HG02885 (cell line): ENCODE measurements at regions not wholly inside any gene's neighbourhood (a gene's known extent, or its start where the extent isn't known, plus 50 kb on each side); places are given as distances from the start of the nearest gene placed in this dataset.

ENCODE experiments used
- ATAC-seq: cut with Tn5 transposase; IDR thresholded peaks from one replicate; pipeline ENCODE4 v1.9.1; 2021; ENCODE audit warnings: mild to moderate bottlenecking; ENCODE audit not compliant: unreplicated experiment, poor library complexity

DNA sequence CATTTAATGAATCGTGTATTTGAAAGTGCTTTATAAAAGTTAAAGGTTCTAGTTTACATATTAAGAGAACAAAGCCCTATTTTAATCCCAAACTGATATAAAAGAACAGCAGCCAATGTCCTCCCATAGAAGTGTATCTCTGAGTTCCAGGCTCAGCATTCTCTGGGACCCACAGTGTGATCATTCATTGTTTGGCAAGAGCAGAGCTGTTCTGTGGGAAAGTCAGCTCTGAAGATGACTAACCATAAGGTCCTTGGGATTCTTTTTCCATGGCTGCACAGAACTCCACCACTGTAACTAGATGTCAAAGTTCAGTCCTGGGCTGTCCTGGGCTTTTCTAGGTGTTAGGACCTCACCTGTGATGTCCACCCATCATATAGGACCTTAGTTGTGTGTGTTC, 157.0 kb upstream of the TLL1 start:
- no peak for ATAC-seq

DNA sequence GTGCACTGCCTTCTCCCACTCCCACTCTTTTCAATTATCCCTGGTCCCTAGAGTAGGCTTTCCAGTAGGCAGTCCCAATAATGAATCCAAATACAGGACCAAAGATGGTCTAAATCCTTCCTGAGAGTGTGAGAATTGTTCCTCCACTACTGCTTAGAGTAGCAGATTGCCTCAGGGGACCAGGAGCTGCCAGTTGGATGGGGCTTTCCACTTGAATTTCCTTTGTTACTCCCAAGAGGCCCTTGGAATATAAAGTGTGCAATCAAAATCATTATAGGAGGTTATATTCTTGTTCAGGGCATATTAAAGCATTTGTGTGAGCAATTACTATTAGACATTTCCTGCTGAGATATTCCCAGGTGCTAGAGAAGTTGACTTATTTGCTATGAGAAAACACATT, 156.6 kb upstream of the TLL1 start:
- no peak for ATAC-seq

DNA sequence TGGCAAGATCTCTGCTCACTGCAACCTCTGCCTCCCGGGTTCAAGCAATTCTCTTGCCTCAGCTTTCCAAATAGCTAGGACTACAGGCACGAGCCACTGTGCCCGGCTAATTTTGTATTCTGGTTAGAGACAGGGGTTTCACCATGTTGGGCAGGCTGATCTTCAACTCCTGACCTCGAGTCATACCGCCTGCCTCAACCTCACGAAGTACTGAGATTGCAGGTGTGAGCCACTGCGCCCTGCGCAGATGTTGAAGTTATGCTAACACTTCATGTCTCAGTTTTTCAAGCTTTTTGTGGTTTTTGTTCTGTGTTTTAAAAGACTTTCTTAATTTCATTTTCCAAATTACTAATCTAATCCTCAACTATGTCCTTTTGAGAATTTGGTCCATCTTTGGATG, 154.4 kb upstream of the TLL1 start:
- ATAC-seq, result no peak

DNA sequence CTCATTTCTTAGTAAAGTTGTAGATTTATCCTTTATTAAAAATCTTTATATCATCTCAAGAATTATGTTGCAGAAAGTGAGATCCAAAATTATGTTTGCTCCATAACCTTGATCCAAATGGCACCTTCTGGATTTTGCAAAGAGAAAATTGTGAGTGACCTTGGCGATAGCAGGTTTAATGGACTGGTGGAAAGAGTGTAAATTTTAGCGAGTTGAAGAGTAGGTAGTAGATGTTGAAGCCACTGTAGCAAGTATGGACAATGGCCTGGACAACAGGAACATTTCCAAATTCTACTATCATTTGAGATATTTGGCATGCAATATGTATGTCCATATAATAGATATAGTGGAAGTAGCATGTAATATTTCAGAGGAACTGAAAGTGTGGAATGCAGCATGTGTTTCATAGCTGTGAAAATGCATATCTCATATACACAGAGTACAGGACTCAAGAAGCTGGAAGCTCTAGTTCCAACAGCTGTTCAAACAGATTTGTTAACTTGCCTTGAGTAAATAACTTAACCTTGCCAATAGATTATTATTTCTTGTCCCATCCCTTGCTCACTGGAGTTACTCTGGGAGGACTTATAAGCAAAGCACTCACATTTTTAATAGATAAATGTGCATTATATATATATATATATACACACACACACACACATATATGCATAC, 152.5 kb upstream of the TLL1 start:
- no peak for ATAC-seq

DNA sequence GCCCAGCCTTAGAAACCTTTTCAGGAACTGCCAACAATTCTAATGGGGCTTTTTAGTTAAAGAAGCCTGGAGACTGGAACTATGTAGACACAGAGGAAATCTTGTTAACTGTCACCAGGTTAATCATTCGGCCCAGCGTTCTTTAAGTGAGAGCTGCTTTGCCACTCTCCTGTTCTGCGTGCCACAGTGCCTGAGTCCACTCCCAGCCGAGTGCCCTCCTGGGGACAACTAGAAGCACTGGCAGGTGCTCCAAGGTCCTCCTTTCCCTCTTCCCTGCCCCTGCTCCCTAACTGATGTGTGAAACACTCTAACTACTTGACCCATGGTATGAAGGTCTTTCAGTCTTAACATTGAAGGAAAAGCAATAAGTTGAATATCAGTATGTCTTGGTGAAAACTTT, 151.2 kb upstream of the TLL1 start:
- no peak for ATAC-seq

DNA sequence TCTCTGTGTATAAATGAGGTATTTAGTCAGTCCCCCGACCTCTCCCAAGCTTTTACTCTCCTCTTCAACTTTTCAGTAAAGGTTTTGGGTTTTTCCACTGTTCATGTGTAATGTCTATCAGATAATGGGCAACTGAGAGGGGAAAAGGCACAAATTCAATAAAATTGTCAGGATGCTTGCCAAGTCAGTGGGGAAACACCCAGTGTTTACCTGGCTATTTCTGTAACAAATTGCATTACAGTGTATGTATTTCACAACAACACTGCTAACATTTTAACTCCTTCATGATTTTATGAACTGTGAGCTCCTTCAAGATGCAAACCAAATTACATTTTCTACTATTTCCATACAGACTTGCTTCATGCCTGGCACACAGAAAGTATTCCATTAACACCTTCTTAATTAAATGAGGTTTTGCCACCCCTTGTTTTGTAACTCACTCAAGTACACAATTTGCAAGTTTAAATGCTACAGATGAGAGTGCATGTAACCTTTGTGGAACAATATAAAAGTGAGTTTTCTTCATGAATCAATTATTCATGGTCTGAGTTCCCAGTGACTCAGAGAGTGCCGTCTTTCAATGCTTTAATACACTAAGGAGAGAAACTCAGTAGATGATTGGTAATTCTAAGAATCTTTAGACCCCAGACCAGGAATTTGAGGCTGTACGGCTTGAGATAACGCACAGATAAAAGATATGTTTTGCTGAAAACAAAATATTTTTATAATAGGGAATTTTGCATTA, 149.8 kb upstream of the TLL1 start:
- no peak for ATAC-seq

DNA sequence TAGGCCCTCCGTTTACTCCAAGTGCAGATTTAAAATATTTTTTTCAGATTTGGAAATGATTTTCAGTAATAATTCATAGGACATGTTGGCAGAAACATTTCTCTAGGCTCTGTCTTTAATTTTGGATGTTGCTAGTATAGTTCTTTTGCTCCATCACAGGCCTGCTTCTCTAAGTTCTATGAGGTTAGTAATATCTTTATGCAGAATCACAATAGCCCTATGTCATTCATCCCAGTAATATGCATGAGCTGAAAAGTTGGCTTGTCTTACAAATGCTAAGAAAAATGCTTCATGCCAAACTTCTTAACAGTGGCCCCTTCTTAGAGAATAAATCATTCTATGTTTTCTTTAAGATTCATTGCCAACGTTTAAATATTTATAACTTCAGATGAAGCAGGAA, 148.3 kb upstream of the TLL1 start:
- ATAC-seq, result no peak

DNA sequence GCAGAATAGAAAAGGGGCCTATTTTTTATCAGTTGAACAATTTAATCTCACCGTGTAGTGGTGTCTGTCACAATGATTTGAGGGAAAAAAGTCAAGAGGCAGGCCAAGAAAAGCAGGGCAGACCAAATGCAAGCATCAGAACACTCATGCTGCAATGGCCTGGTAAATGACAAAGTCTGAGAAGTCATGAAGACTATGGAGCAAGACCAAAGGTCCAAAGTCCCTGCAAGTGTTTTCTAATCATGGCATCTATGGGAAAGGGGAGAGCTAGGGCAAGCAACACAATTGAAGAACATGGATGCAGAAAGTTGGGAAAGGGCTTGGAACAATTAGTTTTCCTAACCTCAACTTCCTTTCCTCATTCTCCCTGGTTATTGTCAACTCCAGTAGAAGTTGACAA, 147.7 kb upstream of the TLL1 start:
- ATAC-seq, result no peak

DNA sequence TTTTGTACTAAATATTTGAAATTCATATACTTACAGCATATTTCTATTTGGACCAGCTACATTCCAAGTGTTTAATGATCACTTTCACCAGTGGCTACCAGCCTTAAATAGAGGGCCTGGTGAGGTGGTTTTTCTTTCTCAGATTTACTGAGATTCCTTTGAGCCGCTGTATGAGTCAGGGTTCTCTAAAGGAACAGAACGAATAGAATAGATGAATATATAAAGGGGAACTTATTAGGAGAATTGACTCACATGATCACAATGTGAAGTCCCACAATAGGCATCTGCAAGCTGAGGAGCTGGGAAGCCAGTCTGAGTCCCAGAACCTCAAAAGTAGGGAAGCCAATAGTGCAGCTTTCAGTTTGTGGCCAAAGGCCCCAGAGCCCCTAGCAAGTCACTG, 146.2 kb upstream of the TLL1 start:
- no peak for ATAC-seq

DNA sequence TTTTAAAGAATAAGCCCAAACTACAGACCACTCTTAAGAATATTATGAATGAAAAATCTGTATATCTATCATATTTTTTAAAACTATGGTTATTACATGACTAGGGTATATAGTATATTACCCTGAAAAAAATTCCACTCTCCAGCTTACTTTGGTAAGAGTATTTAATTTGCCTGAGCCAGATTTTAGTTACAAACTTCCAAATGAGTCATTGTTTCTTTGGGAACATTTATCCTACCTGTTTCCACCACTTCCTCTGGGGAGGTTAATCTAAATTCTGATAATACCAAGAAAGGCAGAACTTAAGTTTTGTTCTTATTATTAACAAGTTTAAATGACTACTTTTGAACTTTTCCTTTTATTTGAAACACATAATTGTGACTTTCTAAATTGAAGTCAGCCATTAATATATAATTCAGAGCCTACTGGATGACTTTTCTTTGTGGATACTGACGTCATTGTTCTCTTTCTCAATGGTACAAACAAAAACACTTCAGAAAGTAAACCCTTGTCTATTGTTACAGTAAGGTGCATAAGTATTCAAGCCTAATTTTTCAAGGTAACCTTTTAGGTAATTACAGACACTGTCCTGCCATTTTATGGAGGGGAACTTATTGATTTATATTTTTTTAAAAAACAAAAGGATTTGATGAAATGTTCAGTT, 135.6 kb upstream of the TLL1 start:
- no peak for ATAC-seq

DNA sequence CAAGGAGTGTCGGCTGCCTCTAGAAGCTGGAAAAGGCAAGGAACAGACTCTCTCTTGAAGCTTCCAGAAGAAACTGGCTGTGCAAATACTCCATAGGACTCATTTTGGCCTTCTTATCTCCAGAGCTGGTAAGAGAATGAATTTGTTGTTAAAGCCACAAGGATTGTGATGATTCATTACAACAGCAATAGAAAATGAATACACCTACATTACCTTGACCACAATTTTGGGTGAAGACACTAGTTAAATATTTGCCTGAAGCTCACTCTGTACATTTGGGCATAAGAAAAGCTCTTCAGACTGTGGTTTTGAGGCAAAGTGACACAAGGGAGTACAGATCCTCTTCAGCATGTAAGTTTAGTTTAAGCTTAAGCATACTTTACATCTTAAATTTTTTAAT, 134.5 kb upstream of the TLL1 start:
- no peak for ATAC-seq

DNA sequence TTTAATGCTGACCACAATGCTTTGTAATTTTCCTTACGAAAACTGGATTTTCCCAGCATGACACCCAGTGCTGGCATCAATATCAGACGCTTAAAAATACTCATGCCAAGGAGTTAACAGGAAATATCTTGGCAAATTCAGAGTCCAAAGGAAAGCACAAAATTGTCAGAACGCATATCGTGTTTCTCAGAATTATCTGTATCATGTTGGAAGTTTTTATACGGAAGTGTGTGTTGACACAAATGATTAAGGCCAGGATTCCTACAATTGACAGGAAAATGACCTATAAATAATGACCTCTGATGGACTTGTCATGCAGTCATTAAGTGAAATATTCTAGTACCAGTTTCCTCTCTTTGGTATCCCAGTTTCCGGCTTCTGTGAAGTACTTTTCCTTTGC, 132.1 kb upstream of the TLL1 start:
- ATAC-seq, result no peak

DNA sequence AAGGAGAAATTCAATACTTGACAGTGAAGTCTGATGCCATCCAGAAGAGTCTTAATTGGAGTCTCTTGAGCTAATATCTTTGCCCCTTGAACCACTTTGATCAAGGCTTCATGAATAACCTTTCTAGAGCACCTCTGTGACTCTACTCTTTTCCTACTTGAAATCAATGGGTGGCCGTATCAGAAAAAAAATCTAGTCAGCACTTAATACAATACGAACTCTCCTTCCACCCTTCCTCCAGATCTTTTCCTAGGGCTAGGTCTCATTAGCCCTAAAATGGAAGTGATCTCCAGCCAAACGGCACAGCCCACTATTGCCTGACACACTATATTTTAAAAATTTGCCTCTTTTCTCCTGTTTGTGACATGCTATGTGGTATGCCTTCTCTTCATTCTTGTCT, 129.6 kb upstream of the TLL1 start:
- ATAC-seq, result no peak

DNA sequence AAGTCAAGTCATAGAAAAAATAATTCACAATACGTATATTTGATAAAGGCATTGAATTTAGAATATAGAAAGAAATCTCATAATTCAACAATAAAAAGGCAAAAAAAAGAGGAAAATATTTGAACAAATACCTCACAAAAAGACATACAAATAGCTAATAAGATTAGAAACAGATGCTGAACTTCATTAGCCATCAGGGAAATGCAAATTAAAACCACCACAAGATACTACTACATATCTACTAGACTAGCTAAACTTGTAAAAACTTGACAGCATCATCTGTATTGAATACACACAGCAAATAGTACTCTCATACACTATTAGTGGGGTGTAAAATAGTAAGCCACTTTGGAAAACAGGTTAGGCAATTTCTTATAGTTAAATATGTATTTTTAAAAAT, 128.7 kb upstream of the TLL1 start:
- ATAC-seq, result no peak

DNA sequence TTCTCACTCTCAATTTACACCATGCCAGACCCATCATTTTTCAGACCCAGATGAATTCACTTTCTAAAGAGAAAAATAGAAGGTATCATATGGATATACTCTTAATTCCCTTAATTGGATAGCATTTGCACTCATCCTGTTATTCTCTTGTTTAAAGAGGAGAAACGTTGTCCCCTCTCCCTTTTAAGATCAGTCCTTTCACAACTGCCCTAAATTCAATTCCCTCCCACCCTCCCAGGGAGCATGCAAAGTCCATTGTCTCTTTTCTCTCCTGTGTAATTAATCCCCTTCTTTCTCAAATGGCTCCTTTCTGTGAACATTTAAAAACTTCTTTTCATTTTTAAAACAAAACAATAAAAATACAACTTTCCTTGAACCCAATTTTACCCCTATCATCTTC, 124.7 kb upstream of the TLL1 start:
- ATAC-seq, result no peak

DNA sequence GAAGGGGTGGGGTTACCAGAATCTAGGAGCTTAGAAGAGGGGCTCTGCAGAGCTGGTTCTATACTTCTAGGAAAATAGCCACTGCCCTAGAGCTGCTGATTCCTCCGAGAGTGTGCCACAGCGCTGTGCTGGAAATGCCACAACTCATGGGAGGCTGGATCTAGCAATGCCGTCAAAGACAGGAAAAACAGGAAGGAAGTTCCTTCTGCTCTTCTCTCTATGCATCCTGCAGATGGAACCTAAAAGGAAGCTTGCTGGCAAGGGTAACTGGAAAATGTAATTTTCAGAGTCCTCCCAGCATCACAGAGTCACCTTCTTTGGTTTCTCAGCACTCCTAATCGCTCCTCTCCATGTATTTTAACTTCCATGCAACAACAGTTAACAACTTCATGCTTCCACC, 121.2 kb upstream of the TLL1 start:
- no peak for ATAC-seq

DNA sequence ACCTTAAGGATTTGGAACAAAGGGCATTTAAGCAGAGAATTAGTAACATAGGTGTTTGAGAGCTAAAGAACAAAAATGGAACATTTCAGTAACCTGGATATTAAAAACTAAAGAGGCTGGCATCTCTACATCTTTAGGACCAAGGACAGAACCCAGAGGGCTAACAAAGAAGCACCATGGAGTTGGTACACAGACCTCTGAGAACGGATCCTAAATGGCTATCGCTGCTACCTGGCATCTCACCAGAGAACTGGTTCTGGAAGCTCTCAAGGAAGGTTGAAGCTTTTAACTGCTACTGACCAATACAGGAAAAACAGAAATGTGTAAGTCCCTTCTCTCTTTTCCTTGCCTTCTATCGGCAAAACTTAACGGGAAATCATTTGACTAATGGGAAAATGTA, 118.4 kb upstream of the TLL1 start:
- no peak for ATAC-seq

DNA sequence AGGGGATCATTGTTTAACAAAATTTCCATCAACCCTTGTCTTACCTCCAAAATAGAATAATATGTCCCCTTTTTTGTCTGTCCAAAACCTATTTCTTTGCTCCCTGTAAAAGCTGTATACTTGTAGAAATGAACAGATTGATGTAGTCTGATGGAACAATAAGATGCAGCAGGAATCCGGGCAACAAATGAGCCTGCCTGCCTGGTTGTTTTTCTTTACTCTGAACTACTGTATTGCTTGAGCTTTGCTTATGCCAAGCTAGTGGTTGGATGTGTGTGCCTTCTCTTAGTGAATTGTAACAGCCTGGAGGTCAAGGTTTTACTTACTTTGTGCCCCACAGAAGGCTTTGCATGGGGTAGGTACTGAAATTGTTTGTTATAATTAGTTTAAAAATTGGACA, 116.2 kb upstream of the TLL1 start:
- no peak for ATAC-seq

DNA sequence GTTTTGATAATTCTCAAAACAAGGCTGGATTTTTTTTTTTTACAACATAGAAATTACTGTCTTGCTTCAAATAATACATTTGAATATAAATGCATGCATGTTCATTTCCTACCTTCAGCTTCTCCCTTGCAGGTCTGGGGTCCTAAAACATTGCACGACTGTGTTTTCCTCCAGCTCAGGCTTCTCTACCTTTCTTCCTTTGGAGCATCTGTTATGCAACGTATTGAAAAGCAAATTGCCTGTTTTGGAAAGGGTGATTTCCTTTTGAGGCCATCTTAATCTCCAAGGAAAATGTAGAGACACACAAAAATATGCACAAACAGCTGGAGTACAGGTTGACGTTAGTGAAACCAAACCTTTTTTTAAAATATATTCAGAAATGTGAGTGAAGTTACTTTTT, 115.6 kb upstream of the TLL1 start:
- no peak for ATAC-seq

DNA sequence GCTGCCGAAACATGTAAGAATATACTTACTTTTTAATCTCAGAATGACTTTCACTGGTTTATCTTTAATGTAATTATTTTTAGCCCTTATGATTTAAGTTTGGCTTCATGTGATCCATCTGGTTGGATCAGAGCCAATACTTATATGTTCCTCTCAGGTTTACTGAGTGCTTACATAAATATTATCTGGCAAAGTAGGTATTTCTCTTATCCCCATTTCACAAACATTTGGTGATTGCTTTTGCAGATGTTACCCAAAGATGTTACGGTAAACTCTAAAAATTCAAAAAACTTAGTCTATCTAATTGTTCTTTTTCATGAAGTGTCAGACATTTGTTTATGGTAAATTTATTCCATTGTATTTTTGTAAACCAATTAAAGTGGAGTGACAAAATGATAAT, 115.0 kb upstream of the TLL1 start:
- no peak for ATAC-seq

DNA sequence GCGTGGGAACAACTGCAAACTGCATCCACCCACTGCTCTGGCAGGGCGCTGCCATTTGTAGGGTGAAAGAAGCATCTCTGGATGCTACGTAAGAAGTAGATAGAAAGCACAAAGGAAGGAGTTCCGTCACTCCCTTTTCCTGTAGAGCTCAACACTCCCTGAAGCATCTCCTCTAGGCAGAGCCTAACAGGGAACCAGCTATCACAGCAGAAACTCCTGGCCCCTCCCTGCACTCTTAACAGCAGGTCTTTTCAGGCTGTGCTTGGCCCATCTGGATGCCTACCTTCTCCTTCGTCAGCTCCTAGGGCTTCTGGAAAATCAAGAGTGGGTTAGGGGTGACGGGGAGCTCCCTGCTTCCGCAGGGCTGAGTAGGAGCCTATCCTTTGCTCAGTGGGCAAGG, 112.9 kb upstream of the TLL1 start:
- no peak for ATAC-seq

DNA sequence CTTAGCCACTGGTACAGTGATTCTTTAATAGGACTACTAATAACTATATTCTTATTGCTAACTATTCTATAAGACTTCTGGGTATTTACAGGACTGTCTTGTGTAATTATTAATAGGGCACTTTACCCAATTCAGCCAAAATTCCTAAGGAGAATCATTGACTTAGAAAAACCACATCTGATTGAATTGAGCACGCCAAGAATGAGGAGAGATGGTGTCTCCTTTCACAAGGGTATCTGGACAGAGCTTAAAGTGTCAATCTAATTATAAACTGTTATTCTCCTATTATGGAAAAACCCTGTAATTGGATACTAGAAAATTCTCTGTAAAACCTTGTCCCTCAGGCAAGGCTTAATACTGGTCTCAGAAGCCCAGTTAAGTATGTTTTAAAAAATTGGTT, 111.1 kb upstream of the TLL1 start:
- no peak for ATAC-seq
